ENCODE measurements at regions not wholly inside any gene's neighbourhood (a gene's known extent, or its start where the extent isn't known, plus 50 kb on each side); places are given as distances from the start of the nearest gene placed in this dataset.
"Not testable (repeated sequence)": the region's sequence is repeated elsewhere in the genome, so short reads cannot be mapped to it uniquely, and the experiment has no call there.

DNA sequence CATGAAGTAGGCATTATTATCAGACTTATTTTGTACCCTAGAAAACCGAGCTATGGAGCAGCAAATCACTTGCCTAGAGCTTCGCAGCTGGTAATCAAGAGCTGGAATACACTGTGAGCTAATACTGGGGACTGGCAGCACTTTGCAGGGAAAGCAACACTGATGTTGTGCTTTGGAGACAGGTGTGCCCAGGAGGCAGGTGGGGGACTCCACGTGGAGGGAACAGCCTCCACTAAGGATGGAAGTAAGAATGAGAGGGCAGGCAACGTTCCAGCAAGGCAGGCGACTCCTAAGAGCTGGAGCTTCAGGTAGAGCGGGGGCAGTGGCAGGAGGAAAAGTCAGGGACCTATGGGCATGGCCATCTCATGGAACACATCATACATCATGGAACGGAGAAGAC lies 300.5 kb upstream of the IGF1R start:
- TF ChIP-seq, protein P1, sequence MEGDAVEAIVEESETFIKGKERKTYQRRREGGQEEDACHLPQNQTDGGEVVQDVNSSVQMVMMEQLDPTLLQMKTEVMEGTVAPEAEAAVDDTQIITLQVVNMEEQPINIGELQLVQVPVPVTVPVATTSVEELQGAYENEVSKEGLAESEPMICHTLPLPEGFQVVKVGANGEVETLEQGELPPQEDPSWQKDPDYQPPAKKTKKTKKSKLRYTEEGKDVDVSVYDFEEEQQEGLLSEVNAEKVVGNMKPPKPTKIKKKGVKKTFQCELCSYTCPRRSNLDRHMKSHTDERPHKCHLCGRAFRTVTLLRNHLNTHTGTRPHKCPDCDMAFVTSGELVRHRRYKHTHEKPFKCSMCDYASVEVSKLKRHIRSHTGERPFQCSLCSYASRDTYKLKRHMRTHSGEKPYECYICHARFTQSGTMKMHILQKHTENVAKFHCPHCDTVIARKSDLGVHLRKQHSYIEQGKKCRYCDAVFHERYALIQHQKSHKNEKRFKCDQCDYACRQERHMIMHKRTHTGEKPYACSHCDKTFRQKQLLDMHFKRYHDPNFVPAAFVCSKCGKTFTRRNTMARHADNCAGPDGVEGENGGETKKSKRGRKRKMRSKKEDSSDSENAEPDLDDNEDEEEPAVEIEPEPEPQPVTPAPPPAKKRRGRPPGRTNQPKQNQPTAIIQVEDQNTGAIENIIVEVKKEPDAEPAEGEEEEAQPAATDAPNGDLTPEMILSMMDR (IDR thresholded peaks at IDR 0.05; ENCODE audit: insufficient read depth, low read depth, low read length), result no peak
- Histone ChIP-seq H3K36me3 (ENCODE audit: control insufficient read depth, insufficient read depth, low read length) (no peaks in the 10 kb centered on the region), H3K4me3 (ENCODE audit: low read depth, low read length) (no peak overlapping the region), H3K27me3 (ENCODE audit: control insufficient read depth, insufficient read depth, low read length) (no peaks in the 10 kb centered on the region)
- POLR2A ChIA-PET, result no interaction called here
- DNase-seq (ENCODE audit: low read depth), result no peak
- CTCF ChIA-PET, result interaction anchor here (1.2 kb wide), 1 partner anchor 13 kb away, joined by 3 read pairs; no protein-coding TSS in a partner anchor

DNA sequence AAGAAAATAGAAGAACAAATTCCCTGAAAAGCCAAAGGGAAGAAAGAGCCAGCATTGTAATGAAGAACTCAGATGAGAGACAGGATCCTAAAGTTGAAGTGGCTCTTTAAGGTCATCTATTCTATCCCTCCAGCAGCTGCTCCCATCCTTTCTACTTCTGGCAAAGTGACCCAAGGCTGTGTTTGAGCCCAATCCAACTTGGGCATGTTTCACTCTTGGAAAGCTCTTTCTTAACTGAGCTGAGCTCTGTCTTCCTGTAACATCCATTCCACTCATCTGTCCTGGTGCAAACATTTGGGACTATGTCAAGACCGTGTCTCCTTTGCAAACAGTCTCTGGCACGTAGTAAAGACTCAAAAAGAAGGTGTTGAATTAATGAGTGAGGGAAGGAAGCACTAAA lies 298.1 kb upstream of the IGF1R start:
- TF ChIP-seq, protein P1 (IDR thresholded peaks at IDR 0.05; ENCODE audit: insufficient read depth, low read depth, low read length), result no peak
- ChIA-PET CTCF (no interaction called here), POLR2A (no interaction called here)
- no peak for DNase-seq (ENCODE audit: low read depth)
- no peak overlapping the region for H3K4me3 ChIP-seq (ENCODE audit: low read depth, low read length)
- H3K27me3 ChIP-seq (ENCODE audit: control insufficient read depth, insufficient read depth, low read length), result no peaks in the 10 kb centered on the region
- no peaks in the 10 kb centered on the region for H3K36me3 ChIP-seq (ENCODE audit: control insufficient read depth, insufficient read depth, low read length)

DNA sequence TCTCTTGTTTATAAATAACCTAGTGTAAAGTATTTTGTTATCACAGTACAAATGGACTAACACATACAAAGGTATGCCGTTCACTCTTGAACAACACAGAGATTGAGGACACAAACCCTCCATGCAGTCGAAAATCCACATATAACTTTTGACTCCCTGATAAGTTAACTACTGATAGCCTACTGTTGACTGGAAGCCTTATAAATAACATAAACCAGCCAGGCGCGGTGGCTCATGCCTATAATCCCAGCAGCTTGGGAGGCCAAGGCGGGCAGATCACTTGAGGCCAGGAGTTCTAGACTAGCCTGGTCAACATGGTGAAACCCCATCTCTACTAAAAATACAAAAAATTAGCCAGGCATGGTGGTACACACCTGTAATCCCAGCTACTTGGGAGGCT lies 290.1 kb upstream of the IGF1R start:
- CTCF ChIA-PET; H3K27me3 ChIP-seq (ENCODE audit: control insufficient read depth, insufficient read depth, low read length); H3K36me3 ChIP-seq (ENCODE audit: control insufficient read depth, insufficient read depth, low read length); H3K4me3 ChIP-seq (ENCODE audit: low read depth, low read length); DNase-seq (ENCODE audit: low read depth); POLR2A ChIA-PET: not testable (repeated sequence)

DNA sequence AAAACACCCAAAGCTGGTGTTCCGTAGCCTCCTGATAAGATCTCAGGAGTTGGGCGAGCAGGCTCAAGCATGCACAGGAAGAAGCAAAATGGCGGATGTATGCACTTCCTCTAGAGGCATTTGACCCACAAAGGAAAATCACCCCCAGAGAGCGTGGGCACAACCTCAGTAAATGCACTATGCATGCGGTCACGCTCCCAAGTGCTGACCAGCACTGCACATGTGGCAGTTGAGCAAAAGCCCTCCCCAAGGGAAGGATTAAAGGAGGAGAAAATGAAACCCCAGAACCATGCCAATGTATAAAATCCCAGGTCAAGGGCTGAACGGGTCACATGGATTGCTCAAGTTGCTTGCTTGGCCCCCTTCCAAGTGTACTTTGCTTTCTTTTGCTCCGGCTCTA lies 289.4 kb upstream of the IGF1R start:
- no peak overlapping the region for H3K4me3 ChIP-seq (ENCODE audit: low read depth, low read length)
- TF ChIP-seq, protein P1 (IDR thresholded peaks at IDR 0.05; ENCODE audit: insufficient read depth, low read depth, low read length), result no peak
- no peaks in the 10 kb centered on the region for H3K36me3 ChIP-seq (ENCODE audit: control insufficient read depth, insufficient read depth, low read length)
- DNase-seq (ENCODE audit: low read depth), result no peak
- H3K27me3 ChIP-seq (ENCODE audit: control insufficient read depth, insufficient read depth, low read length), result no peaks in the 10 kb centered on the region
- ChIA-PET CTCF (no interaction called here), POLR2A (no interaction called here)

DNA sequence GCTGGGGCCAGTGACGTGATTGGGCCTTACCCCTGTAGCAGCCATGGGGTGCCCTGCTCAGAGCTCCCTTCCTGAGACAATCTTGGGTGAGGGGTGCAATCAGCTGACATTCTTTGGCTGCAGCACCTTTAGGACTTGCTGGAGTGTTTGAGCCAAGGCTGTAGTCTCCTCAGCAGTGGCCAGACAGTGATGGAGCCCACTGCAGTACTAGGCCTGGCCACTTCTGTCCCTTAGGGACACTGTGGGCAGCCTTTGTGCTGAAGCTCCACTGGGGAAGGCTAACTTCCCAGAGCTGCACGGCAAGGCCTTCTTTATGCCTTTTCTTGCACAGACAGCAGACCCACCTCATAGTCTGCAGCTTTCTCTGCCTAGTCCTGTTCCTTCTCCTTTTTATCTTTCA lies 284.9 kb upstream of the IGF1R start:
- TF ChIP-seq, protein P1 (IDR thresholded peaks at IDR 0.05; ENCODE audit: insufficient read depth, low read depth, low read length), result no peak
- Histone ChIP-seq H3K36me3 (ENCODE audit: control insufficient read depth, insufficient read depth, low read length) (no peaks in the 10 kb centered on the region), H3K4me3 (ENCODE audit: low read depth, low read length) (no peak overlapping the region), H3K27me3 (ENCODE audit: control insufficient read depth, insufficient read depth, low read length) (no peaks in the 10 kb centered on the region)
- ChIA-PET CTCF (interaction anchor here (0.6 to 1.1 kb wide), 2 partner anchors 12 to 51 kb away, joined by 3 read pairs; no protein-coding TSS in a partner anchor), POLR2A (no interaction called here)
- DNase-seq (ENCODE audit: low read depth), result no peak

DNA sequence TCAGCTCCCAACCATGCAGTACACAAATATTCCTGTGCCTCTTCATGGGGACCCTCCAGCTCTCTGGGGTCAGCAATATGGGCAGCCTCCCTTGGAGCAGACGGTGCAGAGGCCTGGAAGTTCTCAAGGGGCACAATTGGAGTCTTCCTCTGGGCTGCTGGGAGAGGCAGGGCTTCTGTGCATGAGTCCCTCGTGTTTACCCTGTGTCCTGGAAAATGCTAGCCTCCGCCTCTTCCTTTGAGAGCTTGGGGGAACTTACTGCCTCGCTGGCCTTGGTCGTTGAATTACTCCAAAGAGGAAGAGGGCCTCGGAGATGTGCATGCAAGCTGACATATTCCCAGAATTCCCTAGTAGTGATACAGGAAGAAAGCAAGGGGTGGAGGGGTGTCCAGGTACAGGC lies 284.4 kb upstream of the IGF1R start:
- POLR2A ChIA-PET, result no interaction called here
- H3K27me3 ChIP-seq (ENCODE audit: control insufficient read depth, insufficient read depth, low read length), result no peaks in the 10 kb centered on the region
- TF ChIP-seq, protein P1 (IDR thresholded peaks at IDR 0.05; ENCODE audit: insufficient read depth, low read depth, low read length), result no peak
- DNase-seq (ENCODE audit: low read depth), result no peak
- CTCF ChIA-PET, result interaction anchor here (1.1 kb wide), 1 partner anchor 52 kb away, joined by 3 read pairs; no protein-coding TSS in a partner anchor
- H3K4me3 ChIP-seq (ENCODE audit: low read depth, low read length), result no peak overlapping the region
- no peaks in the 10 kb centered on the region for H3K36me3 ChIP-seq (ENCODE audit: control insufficient read depth, insufficient read depth, low read length)
